K562 (cell line): ENCODE measurements at regions not wholly inside any gene's neighbourhood (a gene's known extent, or its start where the extent isn't known, plus 50 kb on each side); places are given as distances from the start of the nearest gene placed in this dataset. TPM values are rescaled to one million over a fixed set of nuclear protein-coding genes. Genes with fewer than 3 reads are reported as not detected.
A peak's percentile ranks its signal among the peaks of the same experiment; 100 is the strongest.

ENCODE experiments used
- ATAC-seq: fragments of 200-7000 bp; cut with Tn5 transposase; 3 replicates; pipeline ENCODE4 v1.9.1; 2020; ENCODE audit warnings: moderate library complexity
- BruUV-seq: library from RNA; stranded (reverse); fragments of 400-500 nt; replicated peaks from 2 replicates; lab custom pipeline; 2021; lab: Mats Ljungman, UMichigan
- CTCF ChIA-PET: fragments of 300-600 bp; formaldehyde crosslinking; extraction: SDS; loops from one replicate; lab custom pipeline; 2021; ENCODE audit warnings: low intra/inter-chr PET ratio; lab: Yijun Ruan, JAX
- POLR2A ChIA-PET: fragments of 300-600, 350-650 bp; sonication (Branson Sonifier 250); formaldehyde crosslinking; extraction: SDS; loops from one replicate; lab custom pipeline; 2021; ENCODE audit warnings: antibody characterized with exemption, inconsistent platforms; lab: Yijun Ruan, JAX
- DNase-seq, 4 experiments: peaks; one replicate each; pipeline versions ENCODE4 v3.0.0 to v3.0.0-alpha.2; 2011 to 2018; ENCODE audit warnings: low spot score in 3 of 4, mixed read lengths in 3 of 4; ENCODE audit errors: extremely low read depth in 1 of 4
- FAIRE-seq: peaks from 2 replicates; lab custom pipeline; 2011; peaks lifted over from hg19 to GRCh38; lab: Jason Lieb, UNC
- H2AFZ ChIP-seq: 2 replicates; pipeline ENCODE4 v1.6.0; 2011; ENCODE audit warnings: low read depth, low read length, control low read depth, inconsistent platforms
- H3K27ac ChIP-seq: fragments of 200-600 bp; 3 replicates; pipeline ENCODE4 v1.8.0; 2011; ENCODE audit warnings: low read depth, mild to moderate bottlenecking, control low read depth, inconsistent platforms, low read length, moderate library complexity, mixed read lengths; ENCODE audit errors: extremely low read depth
- H3K27me3 ChIP-seq, 2 experiments: fragments of 300-600 bp in 1 of 2; 2 replicates in 1 of 2; 3 replicates in 1 of 2; pipeline versions ENCODE4 v1.6.0 to v1.8.0; 2011; ENCODE audit warnings: inconsistent platforms in 2 of 2, low read length in 2 of 2, mild to moderate bottlenecking in 1 of 2, mixed read lengths in 1 of 2, moderate library complexity in 1 of 2; ENCODE audit not compliant: control insufficient read depth in 2 of 2, insufficient read depth in 2 of 2
- H3K36me3 ChIP-seq: fragments of 300-600 bp; 3 replicates; pipeline ENCODE4 v1.8.0; 2011; ENCODE audit warnings: mild to moderate bottlenecking, low read length, inconsistent platforms; ENCODE audit not compliant: control insufficient read depth, insufficient read depth
- H3K4me1 ChIP-seq, 2 experiments: fragments of 200-600 bp in 1 of 2; replicated peaks in 1 of 2; 2 replicates in 1 of 2; 3 replicates in 1 of 2; pipeline versions ENCODE4 v1.5.1 to v1.8.0; 2011; ENCODE audit warnings: inconsistent platforms in 2 of 2, low read length in 2 of 2, mild to moderate bottlenecking in 1 of 2, mixed read lengths in 1 of 2, moderate library complexity in 1 of 2; ENCODE audit not compliant: control insufficient read depth in 2 of 2, insufficient read depth in 2 of 2
- H3K4me2 ChIP-seq: 2 replicates; pipeline ENCODE4 v1.6.1; 2011; ENCODE audit warnings: low read length, control low read depth, inconsistent platforms, mixed read lengths; ENCODE audit not compliant: insufficient read depth
- H3K4me3 ChIP-seq: fragments of 200-600 bp; sonication (generic), shearing (Covaris generic); 2 replicates; pipeline ENCODE4 v1.5.1; 2016; ENCODE audit warnings: control low read depth, inconsistent platforms
- H3K79me2 ChIP-seq: fragments of 200-600 bp; 3 replicates; pipeline ENCODE4 v1.8.0; 2011; ENCODE audit warnings: low read length, inconsistent platforms; ENCODE audit not compliant: control insufficient read depth, insufficient read depth
- H3K9ac ChIP-seq, 2 experiments: 2 replicates each; pipeline versions ENCODE4 v1.6.0 to v1.6.1; 2011; ENCODE audit warnings: low read depth in 2 of 2, low read length in 2 of 2, control low read depth in 1 of 2, inconsistent platforms in 1 of 2, mild to moderate bottlenecking in 1 of 2, mixed read lengths in 1 of 2; ENCODE audit not compliant: insufficient read depth in 1 of 2
- H3K9me1 ChIP-seq: one replicate; pipeline ENCODE4 v1.6.0; 2011; ENCODE audit warnings: inconsistent platforms, mild to moderate bottlenecking, low read length, moderate library complexity; ENCODE audit not compliant: control insufficient read depth, insufficient read depth
- H3K9me3 ChIP-seq: replicated peaks from 2 replicates; pipeline ENCODE4 v1.5.1; 2011; ENCODE audit warnings: low read depth, low read length, inconsistent platforms; ENCODE audit not compliant: control insufficient read depth, insufficient read depth
- H4K20me1 ChIP-seq: replicated peaks from 2 replicates; pipeline ENCODE4 v1.6.1; 2011; ENCODE audit warnings: low read length, inconsistent platforms, mixed read lengths; ENCODE audit not compliant: control insufficient read depth, insufficient read depth
- MAFG ChIP-seq: fragments of 450-650 bp; conservative IDR thresholded peaks from 2 replicates; pipeline ENCODE4 v1.6.1; 2016; ENCODE audit warnings: missing genetic modification characterization, missing compliant biosample characterization
- ZNF316 ChIP-seq: fragments of 450-650 bp; IDR thresholded peaks from 2 replicates; pipeline ENCODE4 v1.6.1; 2016
- ZNF57 ChIP-seq: fragments of 450-650 bp; formaldehyde crosslinking; IDR thresholded peaks from 2 replicates; pipeline ENCODE4 v1.4.0; 2020; ENCODE audit warnings: mild to moderate bottlenecking, moderate library complexity
- WGBS: fragments of 100-300 bp; shearing (Covaris generic); methylation state at CpG from one replicate; pipeline ENCODE4 v1.1.6; 2016; ENCODE audit warnings: low coverage, mixed read lengths; ENCODE audit not compliant: insufficient coverage; ENCODE audit errors: missing lambda C conversion rate; 5-methylcytosine and 5-hydroxymethylcytosine counted together
- in situ Hi-C: fragments of 300-500 bp; cut with MboI; formaldehyde crosslinking; loops from 4 replicates; pipeline ENCODE4 v1.15.0; 2018; ENCODE audit warnings: inconsistent platforms, mixed read lengths
- intact Hi-C: fragments of 100-400 bp; cut with micrococcal nuclease; formaldehyde crosslinking; loops from 2 replicates; pipeline ENCODE4 v1.14.2; 2022
- small RNA-seq: library from RNA; depleted of rRNA; stranded (forward); fragments of <200 nt; gene quantifications from one replicate; pipeline ENCODE3, GENCODE V24; 2014

- H2AFZ ChIP-seq = no peak overlapping the region
- in situ Hi-C loops (no loop called here), intact Hi-C loops (no loop called here)
- no peaks in the 10 kb centered on the region for H3K9me3 ChIP-seq
- H3K36me3 ChIP-seq = no peaks in the 10 kb centered on the region
- FAIRE-seq = no peak
- H3K9me1 ChIP-seq = no peaks in the 10 kb centered on the region
- TF ChIP-seq ZNF57 (CRISPR knock-in tag) (no peak), ZNF316 (0 out of 2 replicates have a peak, but pooled peaks have one; percentile 36), MAFG (peak; percentile 25; the same call in 1 of the 2 replicates)
- H4K20me1 ChIP-seq = no peaks in the 10 kb centered on the region
- no peak overlapping the region for H3K4me2 ChIP-seq
- no peak overlapping the region for H3K4me3 ChIP-seq
- no peaks in the 10 kb centered on the region for H3K79me2 ChIP-seq
- no TSS peak for BruUV-seq
- ChIA-PET POLR2A (no interaction called here), CTCF (no interaction called here)
- WGBS = 0% methylated on average over 4 of the region's 4 CpGs
- H3K9ac ChIP-seq = no peak overlapping the region
- no peak overlapping the region for H3K27ac ChIP-seq
- H3K4me1 ChIP-seq = no peaks in the 10 kb centered on the region
- H3K27me3 ChIP-seq = no peaks in the 10 kb centered on the region
- no peak for DNase-seq
- ATAC-seq = no peak
Observed at GRCh38 chr4:101398807-101399206, 51.5 kb upstream of the PPP3CA start.

Small RNA genes lying in the stretch of these regions (small RNA-seq; reads per million reads assigned to genes)
- gene RNU6-462P = not detected
